ENCODE measurements at regions not wholly inside any gene's neighbourhood (a gene's known extent, or its start where the extent isn't known, plus 50 kb on each side); places are given as distances from the start of the nearest gene placed in this dataset.

- no peak for TF ChIP-seq POLR2A (IDR thresholded peaks at IDR 0.05; ENCODE audit: extremely low read depth, insufficient read length)
- no peak for TF ChIP-seq CTCF (IDR thresholded peaks at IDR 0.05; ENCODE audit: low read depth, low read length)
- no peak for TF ChIP-seq MAX (IDR thresholded peaks at IDR 0.05; ENCODE audit: low read depth, low read length)
These were observed 126.5 kb upstream of the ESR1 start for GRCh38 chr6:151680846-151681432.

All from NB4 (cell line).